ENCODE measurements at regions not wholly inside any gene's neighbourhood (a gene's known extent, or its start where the extent isn't known, plus 50 kb on each side); places are given as distances from the start of the nearest gene placed in this dataset.

DNA sequence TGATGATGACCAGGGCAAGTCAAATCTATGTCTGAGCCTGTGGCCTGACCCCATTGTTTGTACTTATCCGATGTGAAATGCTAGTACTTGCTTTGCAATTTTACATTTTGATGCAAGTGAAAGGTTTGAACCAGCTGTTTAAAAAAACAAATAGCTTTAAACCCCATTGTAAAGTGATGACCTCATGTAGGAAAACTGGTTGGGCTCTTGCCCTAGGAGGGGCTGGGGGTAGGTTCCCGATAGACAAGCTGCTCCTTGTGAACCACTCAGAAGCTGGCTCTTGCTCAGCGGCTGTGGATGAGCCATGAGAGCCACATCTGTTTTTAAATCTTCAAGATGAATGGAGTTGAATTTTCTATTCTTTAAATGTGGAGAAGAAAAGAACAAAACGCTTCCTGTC lies 185.3 kb downstream of the WDR11 start:
- DNase-seq = no peak

DNA sequence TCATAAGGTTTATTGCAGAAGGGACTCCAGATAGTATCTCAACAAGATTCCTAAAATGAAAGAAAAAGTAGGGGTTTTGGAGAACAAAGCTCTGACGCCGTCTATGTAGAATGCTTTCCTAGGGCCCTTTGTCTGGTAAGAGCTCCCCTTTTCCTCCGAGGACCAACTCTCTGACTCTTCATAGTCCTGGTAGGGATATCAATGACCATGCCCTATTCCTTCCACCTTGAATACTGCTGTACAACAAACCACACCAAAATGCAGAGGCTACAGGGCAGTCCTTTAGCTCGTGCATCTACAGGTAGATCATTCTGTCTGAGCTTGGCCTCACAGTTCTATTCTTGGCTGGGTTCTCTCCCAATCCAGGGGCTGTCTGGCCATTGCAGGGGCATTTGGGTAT lies 190.3 kb downstream of the WDR11 start:
- no peak for DNase-seq

DNA sequence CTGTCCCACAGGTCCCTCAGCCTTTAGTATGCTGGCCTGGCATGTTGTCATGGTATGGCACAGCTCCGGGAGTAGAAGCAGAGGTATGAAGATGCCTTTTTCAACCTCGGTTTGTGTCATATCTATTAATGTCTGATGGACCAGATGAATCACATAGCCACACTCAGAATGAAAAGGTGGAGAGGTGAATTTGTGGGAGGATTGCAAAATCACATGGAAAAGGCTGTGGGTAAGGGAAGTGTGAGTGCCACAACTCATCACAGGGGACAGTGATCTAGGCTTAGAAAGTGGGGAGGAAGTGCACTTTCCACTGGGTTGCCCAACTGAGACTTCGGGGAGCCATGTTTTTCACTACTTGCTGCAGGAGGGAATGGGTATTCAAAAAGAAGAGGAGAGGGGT lies 190.7 kb downstream of the WDR11 start:
- DNase-seq = no peak

DNA sequence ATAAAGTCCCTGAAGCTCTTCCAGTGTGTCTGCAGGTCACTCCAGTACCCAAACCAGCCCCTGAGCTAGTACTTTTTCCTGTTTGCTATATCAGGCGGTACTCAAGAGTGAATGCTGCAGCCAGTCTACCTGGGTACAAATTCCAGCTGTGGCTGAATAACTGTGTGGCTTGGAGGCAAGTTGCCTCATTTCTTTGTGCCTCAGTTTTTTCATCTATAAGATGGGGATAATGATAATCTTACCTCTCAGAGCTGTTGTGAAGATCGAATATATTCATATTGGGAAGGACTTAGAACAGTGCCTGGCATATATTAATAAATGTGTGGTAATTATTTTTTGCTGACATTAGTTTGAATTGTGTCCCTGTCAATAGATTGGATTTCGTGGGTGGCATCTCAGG lies 191.2 kb downstream of the WDR11 start:
- no peak for DNase-seq

DNA sequence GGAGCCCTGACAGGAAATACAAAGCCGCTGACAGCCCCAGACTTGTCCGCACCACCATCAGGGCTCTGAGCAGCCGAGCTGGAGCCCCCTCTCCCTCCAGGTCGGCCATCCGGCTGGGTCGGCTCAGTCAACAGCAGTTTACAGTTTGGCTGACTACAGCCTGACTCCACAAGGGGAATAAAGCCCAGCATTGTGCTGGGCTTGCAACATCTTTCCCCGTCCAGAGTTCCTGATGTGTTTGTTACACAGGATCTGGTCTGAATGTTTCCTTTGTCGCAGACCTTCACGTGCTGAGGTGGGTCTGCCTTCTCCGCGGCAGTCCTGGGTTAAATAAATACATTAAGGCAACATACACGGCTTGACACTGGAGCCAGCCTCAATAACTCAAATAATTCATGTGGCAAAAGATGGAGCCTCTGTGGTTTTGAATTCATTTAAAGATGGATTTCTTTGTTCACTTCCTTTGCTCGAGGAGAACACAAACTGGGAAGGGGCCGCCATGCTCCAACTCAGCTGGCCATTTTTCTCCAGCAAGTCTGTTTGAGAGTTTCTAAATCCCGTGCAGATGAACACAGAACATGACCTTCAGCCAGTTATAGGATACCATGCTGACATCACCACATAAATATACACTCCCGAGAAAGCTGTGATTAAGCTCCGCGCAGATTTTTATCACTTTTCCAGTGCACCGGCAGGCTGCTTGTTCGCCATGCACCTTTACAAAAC lies 192.1 kb downstream of the WDR11 start:
- no peak for DNase-seq

DNA sequence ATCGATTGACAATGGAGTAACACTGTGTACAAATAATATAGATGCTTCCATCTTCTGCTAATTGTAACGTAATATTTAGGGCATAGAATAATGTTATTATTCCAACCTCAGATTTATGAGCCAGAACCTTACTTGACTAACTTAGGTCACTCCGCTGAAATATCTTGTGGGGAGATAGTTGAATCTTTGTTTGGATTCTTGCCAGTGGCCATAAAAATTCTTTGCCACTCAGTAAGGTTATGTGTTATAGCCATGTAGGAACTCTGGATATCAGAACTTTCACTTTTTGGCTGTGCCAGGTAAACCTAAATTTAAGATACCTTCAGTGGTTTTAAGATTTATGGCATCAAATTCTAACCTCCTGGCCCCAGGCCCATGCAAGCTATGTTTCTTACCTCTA lies 197.6 kb downstream of the WDR11 start:
- no peak for DNase-seq

DNA sequence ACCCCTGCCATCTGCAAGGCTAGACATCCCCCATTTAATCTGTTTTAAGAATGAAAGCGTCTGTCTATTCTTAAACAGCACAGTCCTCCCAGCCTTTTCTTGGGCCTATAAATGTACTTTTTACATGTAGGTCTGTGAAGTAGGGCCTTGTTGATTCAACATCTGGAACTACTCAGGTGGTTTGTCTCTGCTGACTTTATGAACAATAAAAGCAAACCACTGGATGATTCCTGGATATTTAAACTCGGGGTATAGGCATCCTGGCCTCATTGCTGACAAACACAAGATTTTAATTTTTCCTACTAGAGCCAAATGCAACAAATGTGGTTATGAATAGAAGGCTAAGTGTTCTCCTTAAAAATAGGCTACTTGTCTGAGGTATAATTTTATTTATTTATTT lies 198.3 kb downstream of the WDR11 start:
- no peak for DNase-seq

DNA sequence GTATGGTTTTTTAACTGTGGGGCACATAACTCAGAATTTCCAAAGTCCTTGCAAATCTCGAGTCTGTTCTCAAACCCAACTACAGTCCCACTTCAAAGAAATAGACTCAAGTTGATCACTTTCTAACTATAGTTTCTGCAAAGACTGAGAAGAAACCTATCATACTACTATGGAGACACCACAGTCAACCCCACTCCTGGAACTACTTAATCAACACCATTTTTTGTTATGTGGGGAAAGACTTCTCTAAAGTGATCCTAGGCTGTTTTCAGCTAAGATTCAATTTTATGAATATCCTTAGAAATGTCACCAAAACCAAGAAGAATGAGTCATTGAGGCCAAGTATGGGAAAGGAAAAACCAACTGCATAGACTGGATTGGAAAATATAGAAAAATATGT lies 198.8 kb downstream of the WDR11 start:
- DNase-seq = no peak

DNA sequence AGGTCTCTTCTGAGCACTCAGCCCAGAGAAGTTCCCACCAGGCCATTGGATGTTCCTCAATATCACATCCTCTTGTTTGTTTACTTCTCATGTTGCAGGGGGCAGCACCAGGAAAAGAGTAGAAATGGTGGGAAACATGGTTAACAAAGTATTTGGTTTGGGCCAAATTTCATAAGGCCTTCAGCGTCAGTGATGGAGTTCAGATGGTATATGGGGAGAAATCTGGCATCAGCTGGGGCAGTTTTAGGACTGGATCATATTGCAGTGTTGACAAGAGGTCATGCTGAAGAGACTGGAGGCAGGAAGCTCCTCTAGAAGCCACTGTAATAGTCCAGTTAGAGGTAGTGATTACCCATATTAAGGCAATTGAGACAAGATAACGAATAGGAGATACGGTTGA lies 200.0 kb downstream of the WDR11 start:
- DNase-seq = no peak

DNA sequence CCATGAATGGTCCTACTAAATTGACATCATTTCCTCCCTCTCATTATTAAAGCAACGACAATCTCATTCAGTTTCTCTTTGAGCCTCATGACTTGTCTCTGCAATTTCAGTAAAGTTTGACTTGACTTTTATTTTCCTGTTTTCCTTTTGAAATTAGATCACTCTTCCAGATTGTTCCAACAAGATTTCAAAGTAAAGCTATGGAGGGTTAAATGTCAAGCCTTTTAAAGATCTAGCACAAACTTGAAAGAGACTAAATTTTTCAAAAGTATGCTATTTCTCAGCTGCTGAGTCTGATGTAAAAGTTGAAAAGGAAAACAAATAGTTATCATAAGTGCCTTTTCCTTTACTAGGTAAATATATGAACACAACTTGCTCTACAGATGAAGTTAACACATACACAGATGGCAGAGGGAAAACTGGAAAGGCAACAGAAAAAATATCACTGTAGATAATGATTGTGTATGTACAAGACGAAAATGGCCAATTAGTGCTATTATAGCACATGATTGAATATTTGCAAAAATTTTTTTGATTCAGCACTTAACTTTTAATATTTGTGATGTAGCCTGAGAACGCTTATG lies 200.6 kb downstream of the WDR11 start:
- DNase-seq = no peak

DNA sequence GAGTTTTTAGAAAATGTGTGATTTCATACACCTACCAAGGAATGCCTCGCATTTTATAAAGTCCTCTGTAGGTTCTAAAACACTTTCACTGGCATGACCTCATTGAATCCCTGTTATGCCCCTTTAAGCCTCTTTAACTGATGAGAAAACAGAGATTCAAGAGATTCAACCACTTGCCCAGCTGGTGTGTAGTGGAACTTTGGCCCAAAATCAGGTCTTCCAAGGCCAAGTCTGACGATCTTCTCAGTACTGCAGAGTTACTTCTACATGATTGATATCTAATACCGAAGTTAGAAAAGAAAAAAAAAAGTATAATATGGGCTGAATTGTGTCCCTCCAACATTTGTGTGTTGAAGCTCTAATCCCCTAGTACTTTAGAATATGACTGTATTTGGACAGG lies 202.0 kb downstream of the WDR11 start:
- no peak for DNase-seq

DNA sequence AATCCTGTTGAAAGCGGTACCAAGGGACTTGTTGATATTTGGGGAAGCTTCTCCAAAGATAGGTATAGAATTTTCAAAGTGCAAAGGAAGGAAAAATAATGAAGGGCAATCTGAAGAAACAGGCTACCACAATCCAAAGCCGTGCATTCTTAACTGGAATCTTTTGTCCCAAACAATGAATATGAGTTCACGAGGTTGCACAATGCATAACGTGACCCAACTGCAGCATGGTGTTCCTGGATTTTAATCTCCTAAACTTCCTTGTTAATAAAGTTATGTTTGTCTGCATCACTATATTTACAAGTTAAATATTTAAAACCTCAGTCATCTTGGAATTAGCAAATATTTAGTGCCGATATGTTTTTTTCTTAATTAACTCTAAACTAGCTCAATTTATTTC lies 203.7 kb downstream of the WDR11 start:
- no peak for DNase-seq

DNA sequence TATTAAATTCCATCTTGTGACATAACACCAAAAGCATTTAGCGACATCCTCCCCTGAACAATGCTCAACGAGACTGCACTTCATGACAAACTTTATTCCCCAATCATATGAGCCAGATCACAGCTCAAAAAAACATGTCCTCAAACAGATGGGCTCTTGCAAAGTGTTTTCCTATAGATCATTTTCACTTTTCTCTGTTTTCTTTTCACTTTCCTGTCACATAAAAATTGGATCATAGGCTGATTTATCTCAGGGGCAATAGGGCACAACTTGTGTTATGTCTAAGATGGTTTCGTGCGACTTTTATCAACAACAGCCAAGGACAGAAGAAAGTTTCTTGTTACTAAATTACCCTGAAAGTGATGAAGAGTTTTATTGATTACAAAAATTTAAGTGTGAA lies 206.1 kb downstream of the WDR11 start:
- DNase-seq = no peak

DNA sequence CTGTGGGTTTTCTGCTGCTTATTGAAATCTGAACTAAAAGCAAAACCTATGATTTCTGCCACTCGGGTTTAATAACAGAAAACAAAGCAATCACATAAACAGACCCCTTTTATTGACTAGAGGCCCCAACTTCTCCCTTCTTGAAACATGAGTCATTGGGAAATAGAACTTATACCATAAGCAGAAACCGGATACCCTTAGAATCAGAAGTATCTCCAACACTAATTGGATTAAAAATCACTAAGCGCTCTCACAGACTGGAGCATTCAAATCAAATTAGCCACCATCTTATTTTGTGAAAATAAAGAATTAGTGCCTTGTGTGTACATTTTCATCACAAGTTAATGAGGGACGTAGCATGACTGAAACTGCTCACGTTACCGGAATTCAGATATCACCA lies 206.9 kb downstream of the WDR11 start:
- no peak for DNase-seq

DNA sequence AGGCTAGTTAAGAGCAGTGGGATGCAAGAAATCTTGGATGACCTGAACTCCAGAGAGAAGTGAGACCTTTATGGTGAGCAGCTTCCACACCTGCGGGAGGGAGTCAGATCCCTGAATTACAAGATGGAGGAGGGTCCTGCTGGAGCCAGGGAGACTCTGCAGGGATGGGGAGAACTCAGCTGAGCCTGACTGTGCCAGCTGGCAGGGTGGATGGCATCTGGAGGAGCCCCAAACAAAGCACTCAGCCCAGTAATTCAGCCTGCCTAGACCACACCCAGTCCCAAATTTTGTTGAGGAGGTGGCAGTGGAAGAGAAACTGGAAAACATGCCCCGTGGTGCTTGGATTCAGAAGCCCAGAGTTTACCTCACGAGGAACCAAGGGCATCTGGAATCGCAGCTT lies 208.2 kb downstream of the WDR11 start:
- DNase-seq = peak; percentile 40

DNA sequence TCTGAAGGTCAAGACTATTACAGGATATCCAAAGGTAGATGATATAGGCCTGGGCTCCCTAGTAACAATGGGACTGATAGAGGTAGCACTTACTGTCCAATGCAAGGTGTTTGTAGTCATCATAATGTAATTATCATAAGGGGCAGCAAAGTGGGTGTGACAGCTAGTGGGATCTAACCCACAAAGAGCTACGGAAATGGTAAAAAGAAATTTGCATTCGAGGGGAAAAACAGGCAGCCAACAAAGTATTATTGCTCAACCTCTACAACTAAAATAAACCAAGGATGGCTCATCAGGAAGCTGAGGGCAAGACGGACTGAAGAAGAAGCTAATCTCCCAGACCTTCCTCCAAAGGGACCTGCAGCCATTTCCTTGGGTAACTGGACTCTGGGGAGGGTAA lies 211.0 kb downstream of the WDR11 start:
- no peak for DNase-seq

DNA sequence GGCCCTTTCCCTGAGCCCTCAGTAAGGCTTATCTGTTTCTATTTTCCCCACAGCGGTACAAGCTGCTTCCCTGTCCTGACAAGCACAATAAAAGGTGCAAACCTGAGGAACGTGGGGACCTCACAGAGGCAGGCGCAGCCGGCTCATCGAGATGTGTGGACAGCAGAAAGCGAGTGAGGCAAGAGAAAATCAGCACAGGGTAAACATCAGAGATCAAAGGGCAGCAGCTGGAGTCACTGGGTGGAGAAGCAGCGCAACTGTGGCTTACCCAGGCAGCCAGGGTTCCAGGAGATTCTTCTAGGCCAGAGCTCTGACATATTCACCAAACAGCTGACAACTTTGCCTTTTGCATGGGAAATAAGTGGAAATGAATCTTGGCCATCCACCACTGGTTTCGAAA lies 212.6 kb downstream of the WDR11 start:
- DNase-seq = no peak

DNA sequence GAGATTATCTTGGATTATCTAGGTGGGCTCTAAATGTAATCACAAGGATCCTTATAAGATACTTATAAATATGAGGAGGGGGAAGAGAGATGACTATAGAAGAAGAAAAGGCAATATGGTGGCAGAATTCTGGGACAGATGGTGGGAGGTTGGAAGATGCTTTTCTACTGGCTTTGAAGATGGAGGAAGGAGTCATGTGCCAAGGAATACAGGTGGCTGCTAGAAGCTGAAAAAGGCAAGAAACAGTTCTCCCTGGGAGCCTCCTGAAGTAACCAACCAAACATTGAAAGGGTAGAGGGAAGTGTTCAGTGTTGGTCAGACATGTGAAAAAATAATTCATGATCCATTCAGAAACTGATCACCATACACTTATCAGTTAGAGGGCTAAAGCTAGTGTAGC lies 213.3 kb downstream of the WDR11 start:
- DNase-seq = peak; percentile 45

DNA sequence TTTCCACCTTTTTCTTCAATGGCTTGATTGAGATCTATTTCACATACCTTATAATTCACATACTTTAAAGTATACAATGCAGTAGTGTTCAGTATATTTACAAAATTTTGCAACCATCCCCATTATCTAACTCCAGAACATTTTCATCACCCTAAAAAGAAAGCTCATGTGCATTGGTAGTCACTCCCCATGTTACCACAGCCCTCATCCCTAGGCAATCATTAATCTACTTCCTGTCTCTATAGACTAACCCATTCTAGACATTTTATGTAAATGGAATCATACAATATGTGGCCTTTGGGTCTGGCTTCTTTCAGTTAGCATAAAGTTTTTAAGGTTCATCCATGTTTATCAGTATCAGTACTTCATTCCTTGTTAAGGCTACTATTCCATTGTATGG lies 214.2 kb downstream of the WDR11 start:
- DNase-seq = no peak

DNA sequence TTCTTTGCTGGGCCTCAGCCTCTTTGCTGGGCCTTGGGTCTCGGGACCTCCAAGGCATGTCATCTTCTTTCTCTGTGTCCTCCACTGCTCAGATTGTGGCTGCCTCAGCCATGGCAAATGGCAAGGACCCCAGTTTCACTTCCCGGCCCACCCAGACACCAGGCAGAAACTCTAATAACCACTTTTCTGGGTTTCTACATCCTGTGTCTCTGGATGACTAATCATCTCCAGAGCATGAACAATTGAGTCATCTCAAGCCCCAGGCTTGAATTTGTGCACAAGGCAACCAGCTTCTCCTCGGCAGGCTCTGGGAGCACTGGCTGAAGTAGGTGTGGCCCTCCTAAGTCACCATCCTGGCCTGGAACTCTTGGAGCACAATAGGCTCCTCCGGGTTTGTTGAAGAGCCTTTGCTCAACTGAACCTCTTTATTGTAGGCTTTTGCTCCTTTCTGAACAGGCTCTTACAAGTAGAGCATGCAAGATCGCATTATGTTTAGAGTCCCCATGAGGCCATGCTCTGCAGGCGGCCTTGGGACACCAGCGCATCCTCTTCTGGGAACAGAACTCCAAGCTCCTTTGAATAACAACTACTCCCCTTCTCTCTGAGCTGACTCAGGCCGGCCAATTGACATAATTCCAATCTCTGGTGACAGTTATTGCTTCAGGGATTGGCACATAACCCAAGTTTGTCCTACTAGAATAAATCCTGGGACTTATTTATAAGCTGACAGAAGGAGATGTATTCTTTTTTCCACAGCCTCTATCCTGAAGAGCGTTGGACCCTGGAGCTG lies 218.1 kb downstream of the WDR11 start:
- no peak for DNase-seq

DNA sequence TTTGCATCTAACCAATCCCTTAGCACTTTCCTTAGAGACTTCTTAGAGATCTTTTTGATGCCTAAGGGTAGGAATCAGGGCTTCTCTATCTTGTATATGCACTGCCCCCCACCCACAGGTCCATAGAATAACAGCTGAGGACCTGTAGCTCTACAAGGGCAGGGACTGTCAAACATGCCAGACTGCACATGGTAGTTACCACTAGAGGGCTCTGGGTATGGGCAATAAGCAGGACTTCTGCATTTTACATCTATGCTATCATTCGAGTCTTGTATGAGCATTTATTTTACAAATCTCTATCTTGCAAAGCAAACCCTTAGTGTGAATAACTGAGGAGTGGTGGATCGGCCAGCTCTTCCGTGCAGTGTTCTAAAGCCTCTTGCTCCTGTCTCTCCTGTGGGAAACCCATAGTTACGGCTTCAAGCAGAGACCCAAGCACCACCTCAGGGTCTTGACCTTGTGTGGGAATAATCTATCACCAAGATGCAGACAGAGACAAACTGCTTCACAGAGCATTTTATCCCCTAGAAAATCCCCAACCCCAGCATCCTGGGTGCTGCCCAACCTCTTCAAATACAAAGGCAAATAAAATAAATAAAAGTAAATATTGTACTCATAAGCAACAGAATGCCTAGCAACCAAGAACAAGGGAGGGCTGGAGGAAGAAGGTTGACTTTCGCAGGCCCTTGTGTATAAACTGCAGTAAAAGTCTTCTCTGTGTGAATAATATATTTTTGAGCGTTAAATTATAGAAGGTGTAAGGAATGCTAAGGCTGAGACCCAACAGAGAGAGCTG lies 219.3 kb downstream of the WDR11 start:
- peak; percentile 19 for DNase-seq

DNA sequence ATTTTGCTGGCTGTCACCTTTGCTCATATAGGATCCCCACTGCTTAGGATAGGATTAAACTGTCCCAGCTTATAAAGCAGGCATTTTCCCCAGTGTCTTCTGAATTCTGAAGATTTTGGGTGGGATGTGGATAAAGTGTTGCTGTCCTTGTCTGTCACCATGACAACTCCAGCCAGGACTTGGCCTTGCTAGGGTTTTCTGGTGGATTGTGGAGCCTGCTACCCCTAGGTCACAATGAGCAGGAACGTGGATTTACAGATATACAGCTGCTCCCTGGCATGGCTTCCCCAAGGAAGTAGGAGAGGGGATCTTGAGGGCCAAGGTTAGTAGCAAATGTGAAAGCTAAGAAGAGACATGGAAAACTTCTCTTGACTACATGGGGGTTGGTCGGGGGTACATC lies 220.7 kb downstream of the WDR11 start:
- no peak for DNase-seq

DNA sequence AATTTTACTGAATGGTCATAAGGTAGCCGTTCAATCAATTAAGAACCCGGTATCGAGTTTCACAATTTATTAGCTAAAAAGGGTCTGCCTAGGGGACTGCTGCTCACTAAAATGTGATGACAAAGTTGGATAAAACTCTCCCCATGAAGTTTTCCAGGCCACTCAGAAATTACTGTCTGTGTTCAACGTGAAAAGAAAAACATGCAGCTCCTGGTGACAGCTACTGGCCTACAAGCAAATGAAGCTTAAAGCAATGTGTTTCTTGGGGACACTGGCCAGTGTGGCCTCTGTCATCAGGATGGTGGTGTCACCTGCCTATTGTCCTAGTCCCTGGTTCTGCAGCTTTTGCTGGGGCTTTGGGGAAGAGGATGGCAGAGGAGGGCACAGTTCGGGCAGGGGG lies 222.6 kb downstream of the WDR11 start:
- DNase-seq = no peak

Measured in DMS 273 treated with DMSO at 0.1 percent for 48 hours (cell line).